DOHH2 (cell line): ENCODE measurements at regions not wholly inside any gene's neighbourhood (a gene's known extent, or its start where the extent isn't known, plus 50 kb on each side); places are given as distances from the start of the nearest gene placed in this dataset.

Experiments used
- H3F3A ChIP-seq: fragments of 200-600 bp; sonication (generic), shearing (Covaris generic); 2 replicates; pipeline ENCODE4 v1.6.0; 2016; ENCODE audit warnings: antibody characterized with exemption, mild to moderate bottlenecking; ENCODE audit not compliant: control insufficient read depth, insufficient read depth
- H3K27ac ChIP-seq: fragments of 200-600 bp; sonication (generic); 2 replicates; pipeline ENCODE4 v1.5.1; 2014; ENCODE audit warnings: low read depth, mild to moderate bottlenecking, low read length, moderate library complexity
- H3K27me3 ChIP-seq: fragments of 200-600 bp; sonication (generic); 2 replicates; pipeline ENCODE4 v1.6.1; 2014; ENCODE audit warnings: mild to moderate bottlenecking, low read length, mixed read lengths; ENCODE audit not compliant: control insufficient read depth
- H3K36me3 ChIP-seq: fragments of 200-600 bp; sonication (generic); 2 replicates; pipeline ENCODE4 v1.6.1; 2014; ENCODE audit warnings: mild to moderate bottlenecking, low read length, moderate library complexity, mixed read lengths; ENCODE audit not compliant: control insufficient read depth
- H3K4me1 ChIP-seq: fragments of 200-600 bp; sonication (generic); 2 replicates; pipeline ENCODE4 v1.6.1; 2014; ENCODE audit warnings: mild to moderate bottlenecking, low read length, mixed read lengths; ENCODE audit not compliant: control insufficient read depth
- H3K4me2 ChIP-seq: fragments of 200-600 bp; sonication (generic); 2 replicates; pipeline ENCODE4 v1.6.0; 2014; ENCODE audit warnings: mild to moderate bottlenecking, low read length, moderate library complexity
- H3K4me3 ChIP-seq: fragments of 200-600 bp; sonication (generic); 2 replicates; pipeline ENCODE4 v1.5.1; 2014; ENCODE audit warnings: mild to moderate bottlenecking, low read length, mixed read lengths
- H3K79me2 ChIP-seq: fragments of 200-600 bp; sonication (generic); 2 replicates; pipeline ENCODE4 v1.6.1; 2014; ENCODE audit warnings: mild to moderate bottlenecking, low read length, mixed read lengths; ENCODE audit not compliant: control insufficient read depth
- H3K9me2 ChIP-seq: fragments of 200-600 bp; sonication (generic); replicated peaks from 2 replicates; pipeline ENCODE4 v1.6.1; 2014; ENCODE audit warnings: mild to moderate bottlenecking, low read length, mixed read lengths; ENCODE audit not compliant: control insufficient read depth
- H3K9me3 ChIP-seq: fragments of 200-600 bp; sonication (generic); 2 replicates; pipeline ENCODE4 v1.6.1; 2014; ENCODE audit warnings: antibody characterized with exemption, low read length, mixed read lengths; ENCODE audit not compliant: control insufficient read depth, insufficient read depth
- H4K20me1 ChIP-seq: fragments of 200-600 bp; sonication (generic); 2 replicates; pipeline ENCODE4 v1.6.0; 2014; ENCODE audit warnings: low read depth, mild to moderate bottlenecking, antibody characterized with exemption, low read length, moderate library complexity; ENCODE audit not compliant: control insufficient read depth, insufficient read depth
- EZH2phosphoT487 ChIP-seq: fragments of 200-600 bp; sonication (generic); IDR thresholded peaks from 2 replicates; pipeline ENCODE4 v1.6.1; 2017; ENCODE audit warnings: borderline replicate concordance, mild to moderate bottlenecking, antibody characterized with exemption, low read length, moderate library complexity, mixed read lengths
- TF ChIP-seq, protein P1 (sequence below): fragments of 200-600 bp; sonication (generic); IDR thresholded peaks from one replicate; pipeline ENCODE4 v1.5.1; 2014; ENCODE audit warnings: antibody characterized with exemption, mild to moderate bottlenecking, low read depth, low read length; ENCODE audit not compliant: poor library complexity, severe bottlenecking

- Histone ChIP-seq H3K9me3 (no peaks in the 10 kb centered on the region; the same call in 1 of the 2 replicates), H3K27ac (no peak overlapping the region), H3K36me3 (no peaks in the 10 kb centered on the region), H3K9me2 (no peaks in the 10 kb centered on the region), H3K4me3 (no peak overlapping the region), H3F3A (no peaks in the 10 kb centered on the region), H3K79me2 (no peaks in the 10 kb centered on the region), H3K27me3 (no peaks in the 10 kb centered on the region), H3K4me2 (no peak overlapping the region), H3K4me1 (no peaks in the 10 kb centered on the region), H4K20me1 (no peaks in the 10 kb centered on the region)
- TF ChIP-seq, protein P1, sequence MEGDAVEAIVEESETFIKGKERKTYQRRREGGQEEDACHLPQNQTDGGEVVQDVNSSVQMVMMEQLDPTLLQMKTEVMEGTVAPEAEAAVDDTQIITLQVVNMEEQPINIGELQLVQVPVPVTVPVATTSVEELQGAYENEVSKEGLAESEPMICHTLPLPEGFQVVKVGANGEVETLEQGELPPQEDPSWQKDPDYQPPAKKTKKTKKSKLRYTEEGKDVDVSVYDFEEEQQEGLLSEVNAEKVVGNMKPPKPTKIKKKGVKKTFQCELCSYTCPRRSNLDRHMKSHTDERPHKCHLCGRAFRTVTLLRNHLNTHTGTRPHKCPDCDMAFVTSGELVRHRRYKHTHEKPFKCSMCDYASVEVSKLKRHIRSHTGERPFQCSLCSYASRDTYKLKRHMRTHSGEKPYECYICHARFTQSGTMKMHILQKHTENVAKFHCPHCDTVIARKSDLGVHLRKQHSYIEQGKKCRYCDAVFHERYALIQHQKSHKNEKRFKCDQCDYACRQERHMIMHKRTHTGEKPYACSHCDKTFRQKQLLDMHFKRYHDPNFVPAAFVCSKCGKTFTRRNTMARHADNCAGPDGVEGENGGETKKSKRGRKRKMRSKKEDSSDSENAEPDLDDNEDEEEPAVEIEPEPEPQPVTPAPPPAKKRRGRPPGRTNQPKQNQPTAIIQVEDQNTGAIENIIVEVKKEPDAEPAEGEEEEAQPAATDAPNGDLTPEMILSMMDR = no peak
Measured at GRCh38 chr12:83613586-83614110, 926.9 kb downstream of the TMTC2 start.

DNA sequence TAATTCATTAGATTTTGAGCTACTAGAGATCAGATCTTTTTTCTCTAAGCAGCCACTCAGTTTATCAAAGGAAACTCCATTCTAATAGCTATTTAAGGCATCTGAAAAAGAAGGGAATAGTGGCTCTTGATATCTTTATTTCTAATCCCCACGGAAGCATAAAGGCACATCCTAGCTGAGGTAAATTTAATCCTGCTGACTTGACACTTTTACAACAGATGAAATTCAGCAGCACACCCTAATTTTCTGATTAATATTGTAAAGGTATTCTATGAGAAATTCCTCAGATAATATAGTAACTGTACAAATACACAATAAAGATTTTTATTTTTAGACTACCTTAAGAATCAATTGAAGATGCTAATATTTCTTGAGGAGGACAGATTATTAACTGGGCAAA lies 916.4 kb downstream of the TMTC2 start:
- Histone ChIP-seq H4K20me1 (no peaks in the 10 kb centered on the region), H3K9me3 (no peaks in the 10 kb centered on the region), H3K27ac (no peak overlapping the region), H3K4me3 (no peak overlapping the region), H3K9me2 (no peaks in the 10 kb centered on the region; the same call in 1 of the 2 replicates), H3K4me1 (no peaks in the 10 kb centered on the region), H3K4me2 (no peak overlapping the region), H3K36me3 (no peaks in the 10 kb centered on the region), H3K27me3 (no peaks in the 10 kb centered on the region), H3K79me2 (no peaks in the 10 kb centered on the region), H3F3A (no peaks in the 10 kb centered on the region)
- no peak for TF ChIP-seq EZH2phosphoT487
- TF ChIP-seq, protein P1 = no peak

GRCh38 chr12:83575326-83575725 lies 888.6 kb downstream of the TMTC2 start:
- TF ChIP-seq EZH2phosphoT487 = no peak
- TF ChIP-seq, protein P1 = no peak
- no peaks in the 10 kb centered on the region for H3K79me2 ChIP-seq
- no peaks in the 10 kb centered on the region for H3K27me3 ChIP-seq
- no peak overlapping the region for H3K27ac ChIP-seq
- H3F3A ChIP-seq = no peaks in the 10 kb centered on the region
- no peak overlapping the region for H3K4me3 ChIP-seq
- no peaks in the 10 kb centered on the region for H3K36me3 ChIP-seq
- H3K4me2 ChIP-seq = no peak overlapping the region
- no peaks in the 10 kb centered on the region for H4K20me1 ChIP-seq
- no peaks in the 10 kb centered on the region for H3K9me3 ChIP-seq
- H3K9me2 ChIP-seq = no peaks in the 10 kb centered on the region
- H3K4me1 ChIP-seq = no peaks in the 10 kb centered on the region

DNA sequence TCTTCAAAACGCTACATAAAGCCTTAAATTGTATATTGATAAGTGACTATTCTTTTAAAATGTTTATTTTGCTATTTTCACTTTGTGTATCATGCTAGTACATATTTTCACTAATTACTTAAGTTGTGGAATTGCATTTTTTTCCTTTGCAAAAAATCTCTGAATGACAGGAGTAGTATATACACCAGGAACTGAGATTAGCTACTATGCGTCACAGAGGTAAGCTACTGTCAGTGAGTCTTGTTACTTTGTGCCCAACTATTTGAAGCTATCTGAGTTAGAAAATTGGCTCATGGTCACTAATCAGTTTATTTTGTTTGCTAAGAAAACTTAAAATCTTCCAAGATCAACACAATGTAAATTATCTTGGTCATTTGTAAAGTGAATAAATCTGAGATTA lies 887.4 kb downstream of the TMTC2 start:
- Histone ChIP-seq H3K27me3 (no peaks in the 10 kb centered on the region), H3K79me2 (no peaks in the 10 kb centered on the region), H3K4me2 (no peak overlapping the region), H4K20me1 (no peaks in the 10 kb centered on the region), H3K4me3 (no peak overlapping the region), H3K36me3 (no peaks in the 10 kb centered on the region), H3F3A (no peaks in the 10 kb centered on the region), H3K4me1 (no peaks in the 10 kb centered on the region), H3K9me3 (no peaks in the 10 kb centered on the region), H3K27ac (no peak overlapping the region), H3K9me2 (no peaks in the 10 kb centered on the region)
- no peak for TF ChIP-seq EZH2phosphoT487
- TF ChIP-seq, protein P1 = no peak
